Effector memory CD8-positive, alpha-beta T cell (primary cell): ENCODE measurements at regions not wholly inside any gene's neighbourhood (a gene's known extent, or its start where the extent isn't known, plus 50 kb on each side); places are given as distances from the start of the nearest gene placed in this dataset.
"Not testable (repeated sequence)": the region's sequence is repeated elsewhere in the genome, so short reads cannot be mapped to it uniquely, and the experiment has no call there.

Experiments
- ATAC-seq: fragments of 150-1000 bp; cut with Tn5 transposase; replicated peaks from 2 replicates; pipeline ENCODE4 v1.10.0; 2021; ENCODE audit warnings: mild to moderate bottlenecking, moderate library complexity
- DNase-seq, 3 experiments: peaks; one replicate each; pipeline ENCODE4 v3.0.0; 2021
- H3K27ac Mint-ChIP-seq, 2 donors: one replicate each; pipeline ENCODE4 v1.8.0; 2022; ENCODE audit warnings: mild to moderate bottlenecking in 2 of 2, mixed read lengths in 2 of 2, moderate library complexity in 2 of 2
- H3K27me3 Mint-ChIP-seq, 2 donors: one replicate each; pipeline ENCODE4 v1.8.0; 2022; ENCODE audit warnings: mixed read lengths in 2 of 2
- H3K36me3 Mint-ChIP-seq: one replicate; pipeline ENCODE4 v1.8.0; 2022; ENCODE audit warnings: mild to moderate bottlenecking, moderate library complexity, mixed read lengths; ENCODE audit not compliant: insufficient read depth
- H3K4me1 Mint-ChIP-seq, 2 donors: one replicate each; pipeline ENCODE4 v1.8.0; 2022; ENCODE audit warnings: low read depth in 2 of 2, mixed read lengths in 2 of 2
- H3K4me3 Mint-ChIP-seq, 2 donors: one replicate each; pipeline ENCODE4 v1.8.0; 2022; ENCODE audit warnings: mild to moderate bottlenecking in 2 of 2, mixed read lengths in 2 of 2, moderate library complexity in 2 of 2
- H3K9me3 Mint-ChIP-seq, 2 donors: one replicate each; pipeline ENCODE4 v1.8.0; 2022; ENCODE audit warnings: mixed read lengths in 2 of 2

- Mint-ChIP-seq H3K27ac (no peak overlapping the region), H3K27me3 (no peaks in the 10 kb centered on the region), H3K4me3 (no peak overlapping the region), H3K9me3 (peaks cover 0 to 6% of the 10 kb centered on the region in 2 donors), H3K36me3 (no peaks in the 10 kb centered on the region), H3K4me1 (no peaks in the 10 kb centered on the region)
- ATAC-seq (no peak), DNase-seq (no peak)
These were observed 210.2 kb upstream of the ADAMTS3 start for GRCh38 chr4:72779241-72779640.

- ATAC-seq, result no peak
- Mint-ChIP-seq H3K4me1 (no peaks in the 10 kb centered on the region), H3K27ac (no peak overlapping the region), H3K4me3 (no peak overlapping the region), H3K36me3 (no peaks in the 10 kb centered on the region), H3K9me3 (peaks cover 0 to 6% of the 10 kb centered on the region in 2 donors), H3K27me3 (no peaks in the 10 kb centered on the region)
- no peak for DNase-seq
These were observed 208.4 kb upstream of the ADAMTS3 start for GRCh38 chr4:72777436-72777835.

GRCh38 chr4:72770708-72771107 is 201.7 kb upstream of the ADAMTS3 start:
- no peak overlapping the region for H3K27ac Mint-ChIP-seq
- H3K9me3 Mint-ChIP-seq, result no peaks in the 10 kb centered on the region
- H3K4me3 Mint-ChIP-seq, result no peak overlapping the region
- no peaks in the 10 kb centered on the region for H3K36me3 Mint-ChIP-seq
- no peaks in the 10 kb centered on the region for H3K27me3 Mint-ChIP-seq
- H3K4me1 Mint-ChIP-seq, result no peaks in the 10 kb centered on the region
- no peak for DNase-seq
- no peak for ATAC-seq

- ATAC-seq, result no peak
- DNase-seq, result no peak
- no peaks in the 10 kb centered on the region for H3K4me1 Mint-ChIP-seq
- no peak overlapping the region for H3K4me3 Mint-ChIP-seq
- H3K9me3 Mint-ChIP-seq, result no peaks in the 10 kb centered on the region
- no peaks in the 10 kb centered on the region for H3K27me3 Mint-ChIP-seq
- no peak overlapping the region for H3K27ac Mint-ChIP-seq
- H3K36me3 Mint-ChIP-seq, result no peaks in the 10 kb centered on the region
These were observed 199.3 kb upstream of the ADAMTS3 start for GRCh38 chr4:72768364-72768763.

- Mint-ChIP-seq H3K36me3 (no peaks in the 10 kb centered on the region), H3K9me3 (no peaks in the 10 kb centered on the region), H3K4me3 (no peak overlapping the region), H3K27ac (no peak overlapping the region), H3K27me3 (no peaks in the 10 kb centered on the region), H3K4me1 (no peaks in the 10 kb centered on the region)
- no peak for DNase-seq
- no peak for ATAC-seq
These were observed 198.7 kb upstream of the ADAMTS3 start for GRCh38 chr4:72767618-72768302.

GRCh38 chr4:72765788-72766187 is 196.8 kb upstream of the ADAMTS3 start:
- H3K4me3 Mint-ChIP-seq, H3K36me3 Mint-ChIP-seq, H3K9me3 Mint-ChIP-seq, ATAC-seq, H3K27me3 Mint-ChIP-seq, DNase-seq, H3K4me1 Mint-ChIP-seq, H3K27ac Mint-ChIP-seq: not testable (repeated sequence)

GRCh38 chr4:72761368-72762038 is 192.5 kb upstream of the ADAMTS3 start:
- H3K4me1 Mint-ChIP-seq, result no peaks in the 10 kb centered on the region
- H3K27me3 Mint-ChIP-seq, result no peaks in the 10 kb centered on the region
- ATAC-seq (no peak), DNase-seq (no peak)
- no peak overlapping the region for H3K4me3 Mint-ChIP-seq
- H3K27ac Mint-ChIP-seq, result no peak overlapping the region
- no peaks in the 10 kb centered on the region for H3K9me3 Mint-ChIP-seq
- H3K36me3 Mint-ChIP-seq, result no peaks in the 10 kb centered on the region

- not testable (repeated sequence) for H3K27me3 Mint-ChIP-seq
These were observed 184.4 kb upstream of the ADAMTS3 start for GRCh38 chr4:72753414-72753813.

GRCh38 chr4:72744103-72744725 is 175.2 kb upstream of the ADAMTS3 start:
- no peaks in the 10 kb centered on the region for H3K36me3 Mint-ChIP-seq
- no peaks in the 10 kb centered on the region for H3K27me3 Mint-ChIP-seq
- H3K4me1 Mint-ChIP-seq, result no peaks in the 10 kb centered on the region
- H3K27ac Mint-ChIP-seq, result no peak overlapping the region
- no peaks in the 10 kb centered on the region for H3K9me3 Mint-ChIP-seq
- no peak for DNase-seq
- no peak for ATAC-seq
- H3K4me3 Mint-ChIP-seq, result no peak overlapping the region

More at GRCh38 chr4:72753414-72753813, 184.4 kb upstream of the ADAMTS3 start:
- not testable (repeated sequence) for H3K36me3 Mint-ChIP-seq, H3K4me3 Mint-ChIP-seq, H3K4me1 Mint-ChIP-seq, H3K27ac Mint-ChIP-seq, ATAC-seq, DNase-seq
- peaks cover 12 to 15% of the 10 kb centered on the region in 2 donors for H3K9me3 Mint-ChIP-seq

- no peak for ATAC-seq
- no peak overlapping the region for H3K27ac Mint-ChIP-seq
- DNase-seq, result no peak
- no peaks in the 10 kb centered on the region for H3K9me3 Mint-ChIP-seq
- no peaks in the 10 kb centered on the region for H3K27me3 Mint-ChIP-seq
- H3K36me3 Mint-ChIP-seq, result no peaks in the 10 kb centered on the region
- H3K4me3 Mint-ChIP-seq, result no peak overlapping the region
- no peaks in the 10 kb centered on the region for H3K4me1 Mint-ChIP-seq
These were observed 174.1 kb upstream of the ADAMTS3 start for GRCh38 chr4:72743078-72743477.

- Mint-ChIP-seq H3K4me1 (no peaks in the 10 kb centered on the region), H3K9me3 (no peaks in the 10 kb centered on the region), H3K27me3 (peaks cover 7 to 12% of the 10 kb centered on the region in 2 donors), H3K4me3 (no peak overlapping the region), H3K36me3 (no peaks in the 10 kb centered on the region), H3K27ac (no peak overlapping the region)
- ATAC-seq (no peak), DNase-seq (no peak)
These were observed 146.3 kb upstream of the ADAMTS3 start for GRCh38 chr4:72715299-72715698.

- Mint-ChIP-seq H3K4me1 (no peaks in the 10 kb centered on the region), H3K27ac (no peak overlapping the region), H3K9me3 (no peaks in the 10 kb centered on the region), H3K4me3 (no peak overlapping the region), H3K36me3 (no peaks in the 10 kb centered on the region), H3K27me3 (peaks cover 7 to 12% of the 10 kb centered on the region in 2 donors)
- no peak for ATAC-seq
- DNase-seq, result no peak
These were observed 145.7 kb upstream of the ADAMTS3 start for GRCh38 chr4:72714482-72715279.

GRCh38 chr4:72712997-72713396 is 144.0 kb upstream of the ADAMTS3 start:
- H3K27me3 Mint-ChIP-seq, result peaks cover 11 to 12% of the 10 kb centered on the region in 2 donors
- H3K4me1 Mint-ChIP-seq, result no peaks in the 10 kb centered on the region
- no peak overlapping the region for H3K27ac Mint-ChIP-seq
- ATAC-seq (no peak), DNase-seq (no peak)
- no peaks in the 10 kb centered on the region for H3K36me3 Mint-ChIP-seq
- H3K4me3 Mint-ChIP-seq, result no peak overlapping the region
- no peaks in the 10 kb centered on the region for H3K9me3 Mint-ChIP-seq
